ENCODE measurements at regions not wholly inside any gene's neighbourhood (a gene's known extent, or its start where the extent isn't known, plus 50 kb on each side); places are given as distances from the start of the nearest gene placed in this dataset.

GRCh38 chr10:84921701-84922100 lies 593.3 kb downstream of the CCSER2 start:
- Histone ChIP-seq H3K36me3 (no peaks in the 10 kb centered on the region), H3K27me3 (no peaks in the 10 kb centered on the region), H3K27ac (no peak overlapping the region), H3K4me1 (no peaks in the 10 kb centered on the region), H3K4me3 (no peak overlapping the region), H3K9me3 (peaks cover 0 to 3% (median 1%) of the 10 kb centered on the region in 4 donors)
- WGBS, 2 donors, result 19 to 74% methylated on average over 1 of the region's 1 CpG
- no peak for TF ChIP-seq POLR2A (IDR thresholded peaks at IDR 0.05)
- no peak for TF ChIP-seq EP300 (IDR thresholded peaks at IDR 0.05)
- no peak for TF ChIP-seq CTCF (IDR thresholded peaks at IDR 0.05)
- TF ChIP-seq POLR2AphosphoS5 (IDR thresholded peaks at IDR 0.05), result no peak
- no peak for DNase-seq
- intact Hi-C loops (cut with DNase I), result no loop called here

GRCh38 chr10:84924131-84924530 lies 595.7 kb downstream of the CCSER2 start:
- H3K4me1 ChIP-seq, result no peaks in the 10 kb centered on the region
- no peak overlapping the region for H3K27ac ChIP-seq
- 65 to 83% methylated on average over 2 of the region's 2 CpGs for WGBS, 2 donors
- intact Hi-C loops (cut with DNase I), result no loop called here
- no peak overlapping the region for H3K4me3 ChIP-seq
- no peak for DNase-seq
- H3K9me3 ChIP-seq, result peaks cover 0 to under 1% (median 0%) of the 10 kb centered on the region in 4 donors
- H3K36me3 ChIP-seq, result no peaks in the 10 kb centered on the region
- no peaks in the 10 kb centered on the region for H3K27me3 ChIP-seq
- TF ChIP-seq POLR2A (IDR thresholded peaks at IDR 0.05) (no peak), CTCF (IDR thresholded peaks at IDR 0.05) (no peak), EP300 (IDR thresholded peaks at IDR 0.05) (no peak), POLR2AphosphoS5 (IDR thresholded peaks at IDR 0.05) (no peak)

- no peak for DNase-seq
- no peaks in the 10 kb centered on the region for H3K36me3 ChIP-seq
- H3K4me1 ChIP-seq, result no peaks in the 10 kb centered on the region
- H3K27me3 ChIP-seq, result no peaks in the 10 kb centered on the region
- no peak overlapping the region for H3K27ac ChIP-seq
- no peak overlapping the region for H3K4me3 ChIP-seq
- TF ChIP-seq POLR2AphosphoS5 (IDR thresholded peaks at IDR 0.05) (no peak), CTCF (IDR thresholded peaks at IDR 0.05) (no peak), POLR2A (IDR thresholded peaks at IDR 0.05) (no peak), EP300 (IDR thresholded peaks at IDR 0.05) (no peak)
- H3K9me3 ChIP-seq, result no peaks in the 10 kb centered on the region
- intact Hi-C loops (cut with DNase I), result no loop called here
Observed at GRCh38 chr10:84925495-84925894, 597.1 kb downstream of the CCSER2 start.

GRCh38 chr10:84933402-84933801 lies 605.0 kb downstream of the CCSER2 start:
- no peaks in the 10 kb centered on the region for H3K27me3 ChIP-seq
- no peak overlapping the region for H3K27ac ChIP-seq
- intact Hi-C loops (cut with DNase I), result no loop called here
- H3K4me3 ChIP-seq, result no peak overlapping the region
- no peaks in the 10 kb centered on the region for H3K9me3 ChIP-seq
- H3K4me1 ChIP-seq, result no peaks in the 10 kb centered on the region
- H3K36me3 ChIP-seq, result no peaks in the 10 kb centered on the region
- TF ChIP-seq POLR2AphosphoS5 (IDR thresholded peaks at IDR 0.05) (no peak), EP300 (IDR thresholded peaks at IDR 0.05) (no peak), CTCF (IDR thresholded peaks at IDR 0.05) (no peak), POLR2A (IDR thresholded peaks at IDR 0.05) (no peak)
- WGBS, 2 donors, result 43 to 56% methylated on average over 7 of the region's 7 CpGs
- DNase-seq, result no peak

GRCh38 chr10:84935772-84936171 lies 607.4 kb downstream of the CCSER2 start:
- 89 to 91% methylated on average over 3 of the region's 3 CpGs for WGBS, 2 donors
- Histone ChIP-seq H3K36me3 (no peaks in the 10 kb centered on the region), H3K9me3 (no peaks in the 10 kb centered on the region), H3K27me3 (no peaks in the 10 kb centered on the region), H3K4me1 (no peaks in the 10 kb centered on the region), H3K4me3 (no peak overlapping the region), H3K27ac (no peak overlapping the region)
- DNase-seq, result no peak
- no peak for TF ChIP-seq EP300 (IDR thresholded peaks at IDR 0.05)
- TF ChIP-seq CTCF (IDR thresholded peaks at IDR 0.05), result no peak
- no peak for TF ChIP-seq POLR2A (IDR thresholded peaks at IDR 0.05)
- TF ChIP-seq POLR2AphosphoS5 (IDR thresholded peaks at IDR 0.05), result no peak
- intact Hi-C loops (cut with DNase I), result no loop called here
